HFFc6 (cell line): ENCODE measurements at regions not wholly inside any gene's neighbourhood (a gene's known extent, or its start where the extent isn't known, plus 50 kb on each side); places are given as distances from the start of the nearest gene placed in this dataset.
"Not testable (repeated sequence)": the region's sequence is repeated elsewhere in the genome, so short reads cannot be mapped to it uniquely, and the experiment has no call there.

ENCODE experiments used
- DNase-seq: peaks from one replicate; pipeline ENCODE4 v3.0.0-alpha.2; 2018
- H3K27ac Mint-ChIP-seq: 2 replicates; pipeline ENCODE4 v1.8.0; 2020; ENCODE audit warnings: mild to moderate bottlenecking, mixed read lengths
- H3K27me3 Mint-ChIP-seq: 2 replicates; pipeline ENCODE4 v1.8.0; 2021; ENCODE audit warnings: mild to moderate bottlenecking, moderate library complexity, mixed read lengths; ENCODE audit not compliant: insufficient read depth
- H3K36me3 Mint-ChIP-seq: 2 replicates; pipeline ENCODE4 v1.8.0; 2021; ENCODE audit warnings: low read depth, mixed read lengths
- H3K4me1 Mint-ChIP-seq: 2 replicates; pipeline ENCODE4 v1.8.0; 2020; ENCODE audit warnings: low read depth, mixed read lengths
- H3K4me3 Mint-ChIP-seq: 2 replicates; pipeline ENCODE4 v1.8.0; 2020; ENCODE audit warnings: mild to moderate bottlenecking, moderate library complexity, mixed read lengths
- H3K9me3 Mint-ChIP-seq: 2 replicates; pipeline ENCODE4 v1.8.0; 2020; ENCODE audit warnings: mild to moderate bottlenecking, mixed read lengths
- CTCF ChIP-seq: fragments of 200-600 bp; sonication (generic); IDR thresholded peaks from 2 replicates; pipeline ENCODE4 v1.5.0; 2021; ENCODE audit warnings: antibody characterized with exemption, mild to moderate bottlenecking

GRCh38 chr10:29780096-29780495 is 145.3 kb upstream of the SVIL start:
- no peak for DNase-seq
- Mint-ChIP-seq H3K4me1 (peaks cover 22% of the 10 kb centered on the region), H3K36me3 (no peaks in the 10 kb centered on the region), H3K27ac (no peak overlapping the region), H3K9me3 (no peaks in the 10 kb centered on the region), H3K27me3 (peaks cover 24% of the 10 kb centered on the region), H3K4me3 (no peak overlapping the region)
- TF ChIP-seq CTCF, result no peak

GRCh38 chr10:29776246-29776645 is 141.5 kb upstream of the SVIL start:
- Mint-ChIP-seq H3K9me3 (no peaks in the 10 kb centered on the region), H3K27me3 (peaks cover 40% of the 10 kb centered on the region), H3K36me3 (no peaks in the 10 kb centered on the region), H3K27ac (no peak overlapping the region), H3K4me1 (peaks cover 5% of the 10 kb centered on the region; the same call in 1 of the 2 replicates), H3K4me3 (no peak overlapping the region)
- no peak for TF ChIP-seq CTCF
- DNase-seq, result no peak

GRCh38 chr10:29774475-29774874 is 139.7 kb upstream of the SVIL start:
- Mint-ChIP-seq H3K27me3 (peaks cover 45% of the 10 kb centered on the region), H3K4me1 (no peaks in the 10 kb centered on the region), H3K4me3 (no peak overlapping the region)

GRCh38 chr10:29773675-29774091 is 138.9 kb upstream of the SVIL start:
- H3K36me3 Mint-ChIP-seq, result no peaks in the 10 kb centered on the region; the same call in 1 of the 2 replicates
- DNase-seq, result no peak
- no peak overlapping the region for H3K4me3 Mint-ChIP-seq
- H3K4me1 Mint-ChIP-seq, result no peaks in the 10 kb centered on the region
- TF ChIP-seq CTCF, result no peak
- H3K9me3 Mint-ChIP-seq, result no peaks in the 10 kb centered on the region
- no peak overlapping the region for H3K27ac Mint-ChIP-seq
- H3K27me3 Mint-ChIP-seq, result peaks cover 40% of the 10 kb centered on the region

More at GRCh38 chr10:29774475-29774874, 139.7 kb upstream of the SVIL start:
- Mint-ChIP-seq H3K27ac (no peak overlapping the region), H3K36me3 (no peaks in the 10 kb centered on the region; the same call in 1 of the 2 replicates), H3K9me3 (no peaks in the 10 kb centered on the region)
- no peak for TF ChIP-seq CTCF
- DNase-seq, result no peak

- no peaks in the 10 kb centered on the region for H3K9me3 Mint-ChIP-seq
- no peak overlapping the region for H3K4me3 Mint-ChIP-seq
- H3K27me3 Mint-ChIP-seq, result peaks cover 39% of the 10 kb centered on the region
- no peak for DNase-seq
- H3K4me1 Mint-ChIP-seq, result no peaks in the 10 kb centered on the region
- H3K27ac Mint-ChIP-seq, result no peak overlapping the region
- no peaks in the 10 kb centered on the region; the same call in 1 of the 2 replicates for H3K36me3 Mint-ChIP-seq
- TF ChIP-seq CTCF, result no peak
Observed at GRCh38 chr10:29772403-29772802, 137.6 kb upstream of the SVIL start.

- Mint-ChIP-seq H3K27ac (no peak overlapping the region), H3K36me3 (no peaks in the 10 kb centered on the region; the same call in 1 of the 2 replicates), H3K9me3 (no peaks in the 10 kb centered on the region), H3K27me3 (peaks cover 35% of the 10 kb centered on the region), H3K4me1 (no peaks in the 10 kb centered on the region), H3K4me3 (no peak overlapping the region)
- TF ChIP-seq CTCF, result no peak
- DNase-seq, result no peak
Observed at GRCh38 chr10:29771376-29771775, 136.6 kb upstream of the SVIL start.

GRCh38 chr10:29769277-29769676 is 134.5 kb upstream of the SVIL start:
- H3K9me3 Mint-ChIP-seq, H3K4me1 Mint-ChIP-seq, H3K27ac Mint-ChIP-seq, DNase-seq, H3K36me3 Mint-ChIP-seq, H3K4me3 Mint-ChIP-seq: not testable (repeated sequence)
- peaks cover 27% of the 10 kb centered on the region for H3K27me3 Mint-ChIP-seq
